HG03280 (cell line): ENCODE measurements at regions not wholly inside any gene's neighbourhood (a gene's known extent, or its start where the extent isn't known, plus 50 kb on each side); places are given as distances from the start of the nearest gene placed in this dataset.

Experiments
- ATAC-seq: cut with Tn5 transposase; IDR thresholded peaks from one replicate; pipeline ENCODE4 v1.9.1; 2021; ENCODE audit warnings: mild to moderate bottlenecking, moderate library complexity; ENCODE audit not compliant: unreplicated experiment

DNA sequence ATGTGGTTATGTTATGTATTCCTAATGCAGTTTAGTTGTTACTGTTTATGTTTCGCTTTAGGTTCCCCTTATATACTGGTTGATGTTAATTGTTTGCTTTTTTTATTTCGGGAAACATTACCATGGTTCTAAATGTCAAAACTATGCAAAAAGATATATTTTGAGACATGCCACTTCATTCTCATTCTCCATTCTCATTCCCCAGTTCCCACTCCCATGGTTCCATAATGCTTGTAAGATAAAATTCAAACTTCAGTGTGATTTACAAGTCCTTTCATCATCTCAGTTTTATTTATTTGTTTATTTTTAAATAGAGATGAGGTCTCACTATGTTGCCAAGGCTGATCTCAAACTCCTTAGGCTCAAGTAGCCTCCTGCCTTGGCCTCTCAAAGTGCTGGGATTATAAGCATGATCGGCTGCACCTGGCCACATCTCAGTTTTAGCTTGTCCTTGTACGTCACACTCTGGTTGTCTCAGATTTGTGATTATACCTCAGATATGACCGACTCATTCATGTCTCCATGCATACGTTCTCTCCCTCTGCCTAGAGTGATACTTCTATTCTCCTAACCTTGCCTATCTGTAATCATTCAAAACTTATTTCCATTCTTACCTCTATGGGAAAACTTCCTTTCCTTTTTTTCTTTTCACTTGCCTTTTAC lies 407.8 kb upstream of the RGS6 start:
- peak; percentile 46 for ATAC-seq

GRCh38 chr14:71525663-71526221 lies 406.5 kb upstream of the RGS6 start:
- ATAC-seq: no peak

GRCh38 chr14:71526388-71526787 lies 405.8 kb upstream of the RGS6 start:
- ATAC-seq: no peak

DNA sequence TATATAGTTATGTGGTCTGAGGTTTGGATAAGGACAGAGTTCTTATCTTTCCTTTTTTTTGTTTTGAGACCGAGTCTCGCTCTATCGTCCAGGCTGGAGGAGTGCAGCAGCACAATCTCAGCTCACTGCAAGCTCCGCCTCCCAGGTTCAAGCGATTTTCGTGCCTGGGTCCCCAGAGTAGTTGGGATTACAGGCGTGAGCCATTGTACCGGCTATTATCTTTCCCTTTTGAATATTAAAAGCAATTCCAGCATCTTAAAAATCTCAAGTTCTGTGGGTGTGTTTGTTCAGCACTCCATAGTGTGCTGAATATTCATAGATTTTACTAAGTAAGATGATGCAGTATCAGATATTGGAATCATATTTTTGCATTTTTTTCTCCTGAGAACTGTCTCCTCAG lies 404.4 kb upstream of the RGS6 start:
- ATAC-seq: no peak

DNA sequence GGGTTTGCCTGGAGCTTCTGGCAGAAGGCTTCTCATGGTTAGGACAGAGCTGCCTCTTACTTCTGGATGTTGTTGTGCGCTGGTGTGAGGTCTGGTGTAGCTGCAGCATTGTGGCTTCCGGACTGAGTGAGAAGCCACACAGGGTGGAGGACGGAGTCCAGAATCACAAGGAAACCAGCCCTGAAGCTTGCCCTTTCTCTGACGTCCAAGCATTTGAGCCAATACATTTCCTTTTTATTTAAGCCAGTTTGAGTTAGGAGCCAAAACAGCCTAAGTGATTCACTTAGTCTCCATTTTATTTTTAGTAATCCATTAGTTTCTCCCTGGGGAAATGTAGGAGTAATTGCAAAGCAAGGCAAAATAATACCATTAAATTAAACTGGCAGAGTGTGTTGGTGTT lies 402.4 kb upstream of the RGS6 start:
- no peak for ATAC-seq

- no peak for ATAC-seq
Observed at GRCh38 chr14:71532344-71532743, 399.9 kb upstream of the RGS6 start.

DNA sequence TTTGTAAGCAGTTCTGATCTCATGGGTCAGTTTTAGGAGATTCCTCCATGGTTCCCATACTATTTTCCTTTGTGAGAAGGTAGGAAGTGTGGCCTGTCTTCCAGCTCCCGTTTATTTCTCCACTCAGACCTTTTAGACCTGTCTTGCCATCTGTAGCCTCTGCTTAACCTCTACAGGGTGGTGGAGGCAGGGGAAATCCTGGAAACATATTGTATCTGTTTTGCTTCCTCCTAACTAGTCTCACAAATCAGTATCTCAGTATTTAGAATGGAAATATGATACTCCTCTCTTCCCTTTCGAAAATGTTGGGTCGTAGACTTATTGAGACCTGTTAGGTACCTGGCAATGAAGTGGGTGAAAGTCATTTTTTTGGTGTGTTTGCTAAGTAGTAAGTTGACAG lies 399.4 kb upstream of the RGS6 start:
- no peak for ATAC-seq

DNA sequence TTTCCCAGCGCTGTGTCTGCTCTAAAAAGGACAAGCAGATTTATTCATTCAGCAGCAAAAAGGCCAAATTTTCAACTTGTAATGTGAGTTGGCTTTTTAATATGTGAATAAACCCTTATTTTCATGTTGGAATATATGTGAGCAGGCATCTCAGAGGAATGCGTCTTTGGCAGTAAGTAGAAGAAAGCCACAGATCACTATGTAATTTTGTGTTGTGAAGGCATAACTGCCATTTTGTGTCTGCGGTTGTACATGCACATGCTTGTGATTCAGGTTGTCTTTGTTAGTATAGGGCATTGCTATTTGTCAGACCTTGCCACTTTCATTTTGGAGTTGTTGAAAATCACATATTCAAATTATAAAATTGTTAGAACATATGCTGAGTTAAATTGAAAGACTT lies 398.8 kb upstream of the RGS6 start:
- no peak for ATAC-seq

GRCh38 chr14:71533800-71534199 lies 398.4 kb upstream of the RGS6 start:
- no peak for ATAC-seq

- no peak for ATAC-seq
Observed at GRCh38 chr14:71534506-71534905, 397.7 kb upstream of the RGS6 start.

GRCh38 chr14:71536015-71536740 lies 396.1 kb upstream of the RGS6 start:
- no peak for ATAC-seq

DNA sequence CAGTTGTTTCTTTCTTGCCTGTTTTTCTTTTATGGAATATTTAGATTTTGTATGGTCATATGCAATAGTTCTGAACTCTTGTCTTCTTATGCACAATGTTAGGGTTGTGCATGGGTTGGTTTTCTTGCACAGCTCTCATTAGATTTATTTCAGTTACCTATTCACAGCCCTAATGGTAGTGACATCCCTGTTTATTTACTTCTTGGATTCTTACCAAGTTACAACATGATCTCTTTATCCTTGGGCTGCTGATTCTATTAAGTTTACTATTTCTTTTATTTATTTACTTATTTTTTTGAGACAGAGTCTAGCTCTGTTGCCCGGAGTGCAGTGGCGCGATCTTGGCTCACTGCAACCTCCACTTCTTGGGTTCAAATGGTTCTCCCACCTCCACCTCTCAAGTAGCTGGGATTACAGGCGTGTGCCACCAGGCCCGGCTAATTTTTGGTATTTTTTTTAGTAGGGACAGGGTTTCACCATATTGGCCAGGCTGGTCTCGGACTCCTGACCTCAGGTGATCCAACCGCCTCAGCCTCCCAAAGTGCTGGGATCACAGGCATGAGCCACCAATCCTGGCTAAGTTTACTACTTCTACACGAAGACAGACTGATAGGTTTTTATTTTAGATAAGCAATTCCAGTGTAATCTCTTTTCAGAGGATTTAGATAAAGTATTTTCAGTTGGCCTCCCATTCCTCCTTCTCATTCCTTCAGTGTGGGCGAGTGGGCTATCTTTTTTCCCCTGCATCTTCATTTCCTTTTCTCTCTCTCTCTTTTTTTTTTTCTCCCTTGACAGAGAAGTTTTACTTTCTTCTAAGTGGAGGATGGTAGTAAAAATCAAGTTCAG lies 395.1 kb upstream of the RGS6 start:
- ATAC-seq: no peak

- no peak for ATAC-seq
Observed at GRCh38 chr14:71538288-71538687, 393.9 kb upstream of the RGS6 start.

- no peak for ATAC-seq
Observed at GRCh38 chr14:71538938-71539649, 393.1 kb upstream of the RGS6 start.

DNA sequence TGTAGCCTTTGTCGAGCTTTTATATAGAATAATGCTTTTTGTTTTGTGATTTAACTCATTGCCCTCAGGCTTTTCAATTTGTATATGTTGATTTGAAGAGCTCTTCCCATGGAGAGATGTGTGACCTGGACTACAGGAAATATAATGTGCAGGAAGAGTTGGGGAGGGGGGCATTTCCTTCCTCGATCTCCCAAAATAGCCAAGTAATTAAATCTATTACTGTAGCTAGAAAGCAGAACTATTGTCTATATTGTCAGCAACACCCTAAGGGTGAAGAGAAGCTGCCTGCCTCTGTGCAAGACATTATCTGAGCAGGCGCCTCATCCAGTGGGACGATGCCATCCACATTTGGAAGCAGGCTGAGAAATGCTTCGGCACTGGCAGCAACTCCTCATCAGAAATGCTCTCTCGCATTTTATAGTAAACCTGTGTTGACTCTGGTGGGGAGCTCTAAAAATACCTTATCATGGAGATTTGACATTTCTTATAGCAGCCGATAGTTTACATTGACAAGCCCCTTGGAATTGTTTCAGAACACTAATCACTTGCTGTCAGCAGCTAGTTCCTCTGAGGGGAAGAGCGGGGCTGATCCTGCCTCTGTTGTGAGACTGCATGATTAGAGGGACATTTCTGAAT lies 392.5 kb upstream of the RGS6 start:
- no peak for ATAC-seq

GRCh38 chr14:71541271-71541670 lies 391.0 kb upstream of the RGS6 start:
- ATAC-seq: no peak

DNA sequence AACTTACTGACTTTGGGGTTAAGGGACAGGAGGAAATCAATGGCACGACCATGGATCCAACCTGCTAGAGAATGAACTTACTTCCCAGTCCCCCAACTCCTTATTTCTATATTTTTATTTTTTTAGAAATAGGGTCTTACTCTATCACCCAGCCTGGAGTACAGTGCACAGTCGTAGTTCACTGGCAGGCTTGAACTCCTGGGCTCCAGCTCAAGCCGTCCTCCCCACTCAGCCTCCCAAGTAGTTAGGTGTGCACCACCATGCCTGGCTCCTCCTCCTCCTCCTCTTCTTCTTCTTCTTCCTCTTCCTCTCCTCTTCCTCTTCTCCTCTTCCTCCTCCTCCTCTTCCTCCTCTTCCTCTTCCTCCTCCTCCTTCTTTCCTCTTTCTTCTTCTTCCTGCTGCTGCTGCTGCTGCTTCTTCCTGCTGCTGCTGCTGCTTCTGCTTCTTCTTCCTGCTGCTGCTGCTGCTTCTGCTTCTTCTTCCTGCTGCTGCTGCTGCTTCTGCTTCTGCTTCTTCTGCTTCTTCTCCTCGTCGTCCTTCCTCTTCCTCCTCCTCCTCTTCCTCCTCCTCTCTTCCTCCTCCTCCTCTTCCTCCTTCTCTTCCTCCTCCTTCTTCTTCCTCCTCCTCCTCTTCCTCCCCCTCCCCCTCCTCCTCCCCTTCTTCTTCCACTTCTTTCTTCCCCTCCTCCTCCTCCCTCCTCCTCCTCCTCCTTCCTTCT lies 390.1 kb upstream of the RGS6 start:
- no peak for ATAC-seq

GRCh38 chr14:71549421-71550050 lies 382.7 kb upstream of the RGS6 start:
- ATAC-seq: no peak

- ATAC-seq: no peak
Observed at GRCh38 chr14:71550367-71550766, 381.9 kb upstream of the RGS6 start.
